GM12874 (cell line): ENCODE measurements at regions not wholly inside any gene's neighbourhood (a gene's known extent, or its start where the extent isn't known, plus 50 kb on each side); places are given as distances from the start of the nearest gene placed in this dataset.

Source experiments
- TF ChIP-seq, protein P1 (sequence below): IDR thresholded peaks from 2 replicates; pipeline ENCODE4 v1.5.1; 2011; ENCODE audit warnings: low read depth, mild to moderate bottlenecking, control low read depth, low read length, moderate library complexity; ENCODE audit not compliant: insufficient read depth

DNA sequence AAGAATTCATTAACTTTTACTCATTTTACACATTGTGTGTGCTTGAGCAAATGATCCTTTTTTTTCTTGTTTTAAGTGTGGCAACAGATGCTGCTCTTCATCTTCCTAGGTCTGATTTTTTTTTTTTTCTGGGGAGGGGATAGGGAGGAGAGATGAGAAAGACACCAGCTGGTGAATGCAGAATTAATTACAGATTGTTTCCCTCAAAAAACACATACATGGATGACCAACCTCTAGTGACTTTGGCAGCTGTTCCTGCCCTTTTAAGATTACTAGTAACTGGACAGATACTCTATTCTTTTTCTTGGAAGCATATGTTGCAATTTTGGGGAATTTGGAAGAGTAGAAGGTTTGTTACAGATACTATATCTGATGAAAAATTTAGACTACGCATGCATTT is 103.6 kb upstream of the MYO16 start:
- TF ChIP-seq, protein P1, sequence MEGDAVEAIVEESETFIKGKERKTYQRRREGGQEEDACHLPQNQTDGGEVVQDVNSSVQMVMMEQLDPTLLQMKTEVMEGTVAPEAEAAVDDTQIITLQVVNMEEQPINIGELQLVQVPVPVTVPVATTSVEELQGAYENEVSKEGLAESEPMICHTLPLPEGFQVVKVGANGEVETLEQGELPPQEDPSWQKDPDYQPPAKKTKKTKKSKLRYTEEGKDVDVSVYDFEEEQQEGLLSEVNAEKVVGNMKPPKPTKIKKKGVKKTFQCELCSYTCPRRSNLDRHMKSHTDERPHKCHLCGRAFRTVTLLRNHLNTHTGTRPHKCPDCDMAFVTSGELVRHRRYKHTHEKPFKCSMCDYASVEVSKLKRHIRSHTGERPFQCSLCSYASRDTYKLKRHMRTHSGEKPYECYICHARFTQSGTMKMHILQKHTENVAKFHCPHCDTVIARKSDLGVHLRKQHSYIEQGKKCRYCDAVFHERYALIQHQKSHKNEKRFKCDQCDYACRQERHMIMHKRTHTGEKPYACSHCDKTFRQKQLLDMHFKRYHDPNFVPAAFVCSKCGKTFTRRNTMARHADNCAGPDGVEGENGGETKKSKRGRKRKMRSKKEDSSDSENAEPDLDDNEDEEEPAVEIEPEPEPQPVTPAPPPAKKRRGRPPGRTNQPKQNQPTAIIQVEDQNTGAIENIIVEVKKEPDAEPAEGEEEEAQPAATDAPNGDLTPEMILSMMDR = no peak

GRCh38 chr13:108526286-108526685 is 103.1 kb upstream of the MYO16 start:
- TF ChIP-seq, protein P1 = no peak

- TF ChIP-seq, protein P1 = no peak
Observed at GRCh38 chr13:108527844-108528243, 101.6 kb upstream of the MYO16 start.

DNA sequence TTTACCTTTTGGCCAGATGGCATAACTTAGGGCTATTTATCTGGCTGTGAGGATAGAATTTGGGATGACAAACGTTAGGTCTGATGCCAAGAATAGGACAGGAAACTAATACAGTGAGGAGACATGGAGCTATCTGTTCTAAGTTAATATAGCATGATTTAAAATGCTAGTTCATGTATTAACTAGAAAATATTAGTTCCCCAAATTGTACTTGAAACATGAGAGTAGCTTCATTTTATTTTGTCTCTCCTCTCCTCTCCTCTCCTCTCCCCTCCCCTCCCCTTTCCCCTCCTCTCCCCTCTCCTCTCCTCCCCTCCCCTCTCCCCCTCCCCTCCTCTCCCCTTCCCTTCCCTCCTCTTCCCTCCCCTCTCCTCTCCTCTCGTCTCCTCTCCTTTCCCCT is 101.1 kb upstream of the MYO16 start:
- TF ChIP-seq, protein P1 = no peak

- TF ChIP-seq, protein P1 = no peak
Observed at GRCh38 chr13:108533842-108534241, 95.6 kb upstream of the MYO16 start.

GRCh38 chr13:108534728-108535127 is 94.7 kb upstream of the MYO16 start:
- TF ChIP-seq, protein P1 = no peak

GRCh38 chr13:108549934-108550333 is 79.5 kb upstream of the MYO16 start:
- TF ChIP-seq, protein P1 = no peak

GRCh38 chr13:108551674-108552073 is 77.7 kb upstream of the MYO16 start:
- TF ChIP-seq, protein P1 = no peak
